HG03095 (cell line): ENCODE measurements at regions not wholly inside any gene's neighbourhood (a gene's known extent, or its start where the extent isn't known, plus 50 kb on each side); places are given as distances from the start of the nearest gene placed in this dataset.

ENCODE experiments used
- ATAC-seq: cut with Tn5 transposase; IDR thresholded peaks from one replicate; pipeline ENCODE4 v1.9.1; 2021; ENCODE audit warnings: moderate library complexity; ENCODE audit not compliant: unreplicated experiment

DNA sequence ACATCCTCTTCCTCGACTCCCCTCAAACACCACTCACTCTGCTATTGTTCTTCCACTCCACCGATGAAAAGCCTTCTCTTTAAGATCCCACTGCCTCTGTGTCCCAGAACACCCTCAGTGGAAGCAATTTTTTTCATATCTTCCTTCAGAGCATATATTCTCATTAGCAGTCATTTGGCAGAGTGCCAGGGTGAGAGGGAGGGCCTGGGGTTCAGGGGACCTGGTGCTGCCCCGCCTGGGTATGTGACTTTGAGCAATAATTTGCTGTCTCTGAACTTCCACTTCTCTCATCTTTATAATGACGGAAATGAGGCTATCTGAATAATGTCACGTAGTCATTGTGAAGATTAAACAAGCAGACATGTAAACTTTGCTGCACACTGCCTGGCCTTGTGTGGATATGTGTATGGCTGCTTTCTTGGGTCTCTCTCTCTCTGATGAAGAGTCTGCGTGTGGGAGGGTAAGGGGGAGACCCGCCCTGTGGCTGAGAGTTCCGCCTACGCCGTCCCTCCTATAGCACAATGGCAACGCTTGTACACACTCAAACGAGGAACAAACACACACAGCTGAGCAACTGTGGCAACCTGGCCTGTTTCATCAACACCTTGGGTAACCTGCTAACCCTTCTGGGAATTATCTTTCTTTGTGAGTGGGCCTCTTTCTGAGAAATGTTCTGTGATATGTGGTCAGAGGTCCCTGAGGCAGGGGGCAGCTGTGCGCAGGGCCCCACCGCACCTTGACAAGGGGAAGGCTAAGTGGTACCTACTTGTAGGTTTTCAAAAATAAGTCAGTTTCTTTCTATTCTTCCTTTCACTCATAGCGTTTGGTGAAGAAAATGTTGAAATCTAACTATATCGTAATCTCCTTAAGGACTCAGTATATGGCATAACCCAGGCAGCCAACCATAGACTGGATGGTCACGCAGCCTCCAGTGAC lies 369.8 kb downstream of the SV2B start:
- ATAC-seq = no peak

DNA sequence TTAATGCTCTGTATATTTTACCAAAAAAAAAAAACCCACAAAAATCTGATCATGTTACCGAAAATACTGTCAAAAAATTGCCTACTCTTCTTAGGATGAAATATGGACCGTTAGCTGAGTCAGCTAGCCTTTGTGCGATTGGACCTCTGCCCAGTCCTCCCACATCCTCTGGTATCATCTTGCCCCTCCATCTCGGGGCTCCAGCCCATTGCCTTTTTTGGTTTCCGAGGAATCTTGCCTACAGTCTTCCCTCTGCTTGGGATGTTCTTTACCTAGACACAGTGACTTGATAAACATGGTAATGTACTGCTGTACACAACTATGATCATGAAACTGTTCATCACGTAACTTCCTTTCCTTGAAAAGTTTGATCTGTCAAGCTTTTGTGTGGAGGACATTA lies 371.4 kb downstream of the SV2B start:
- ATAC-seq = no peak

DNA sequence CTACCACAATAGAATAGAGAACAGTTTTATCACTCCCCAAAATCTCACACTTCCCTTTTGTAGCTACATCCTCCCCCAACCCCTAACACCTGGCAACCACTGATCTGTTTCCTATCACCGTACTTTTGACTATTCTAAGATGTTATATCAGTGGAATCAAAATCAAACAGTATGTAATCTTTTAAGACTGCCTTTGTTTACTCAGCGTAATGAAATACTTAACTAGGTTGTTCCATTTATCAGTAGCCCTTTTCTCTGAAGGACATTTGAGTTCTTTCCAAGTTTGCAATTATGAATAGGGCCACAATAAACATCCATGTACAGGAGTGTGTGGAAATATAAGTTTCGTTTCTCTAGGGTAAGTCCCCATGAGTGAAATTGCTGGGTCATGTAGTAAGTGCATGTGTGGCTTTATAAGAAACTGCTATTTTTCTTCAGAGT lies 372.3 kb downstream of the SV2B start:
- no peak for ATAC-seq

DNA sequence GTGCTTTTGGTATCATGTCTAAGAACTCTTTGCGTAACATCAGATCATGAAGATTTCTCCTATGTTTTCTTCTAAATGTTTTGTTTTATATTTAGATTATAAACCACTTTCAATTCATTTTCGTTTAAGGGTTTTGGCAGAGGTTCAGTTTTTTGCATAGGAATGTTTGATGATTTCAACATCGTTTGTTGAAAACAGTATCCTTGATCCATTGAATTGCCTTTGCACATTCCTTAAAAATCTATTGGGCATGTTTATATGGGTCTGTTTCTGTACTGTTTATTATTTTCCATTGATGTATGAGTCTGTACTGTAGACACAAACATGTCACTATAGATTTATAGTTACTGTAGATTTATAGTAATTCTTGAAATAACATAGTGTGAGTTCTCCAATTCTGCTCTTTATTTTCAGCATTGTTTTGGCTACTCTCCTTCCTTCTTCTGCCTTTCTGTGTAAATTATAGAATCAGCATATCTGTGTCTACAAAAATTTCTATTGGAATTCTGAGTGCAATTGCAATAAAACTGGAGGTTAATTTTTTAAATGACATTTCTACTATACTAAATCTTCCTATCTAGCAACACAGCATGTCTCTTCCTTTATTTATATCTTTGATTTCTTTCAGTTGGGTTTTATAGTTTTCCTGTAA lies 374.0 kb downstream of the SV2B start:
- ATAC-seq = no peak

DNA sequence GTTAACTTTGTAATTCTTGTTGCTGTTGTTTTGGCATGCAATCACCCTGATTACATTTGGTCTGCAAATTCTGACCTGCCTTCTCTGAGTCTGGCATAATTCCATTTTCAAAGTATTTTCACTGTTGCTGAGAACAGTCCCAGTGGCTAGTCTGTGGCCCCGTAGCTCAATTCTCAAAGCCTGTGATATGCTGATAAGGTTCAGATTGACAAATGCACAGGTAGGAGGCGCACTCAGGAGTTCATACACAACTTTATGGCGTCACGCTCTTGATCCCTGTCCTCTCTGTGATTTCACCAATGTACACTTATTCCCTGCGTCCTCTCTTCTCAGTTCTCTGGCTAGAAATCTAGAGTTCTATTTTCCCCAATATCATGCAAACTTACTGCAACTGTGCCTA lies 376.6 kb upstream of the SLCO3A1 start:
- no peak for ATAC-seq

DNA sequence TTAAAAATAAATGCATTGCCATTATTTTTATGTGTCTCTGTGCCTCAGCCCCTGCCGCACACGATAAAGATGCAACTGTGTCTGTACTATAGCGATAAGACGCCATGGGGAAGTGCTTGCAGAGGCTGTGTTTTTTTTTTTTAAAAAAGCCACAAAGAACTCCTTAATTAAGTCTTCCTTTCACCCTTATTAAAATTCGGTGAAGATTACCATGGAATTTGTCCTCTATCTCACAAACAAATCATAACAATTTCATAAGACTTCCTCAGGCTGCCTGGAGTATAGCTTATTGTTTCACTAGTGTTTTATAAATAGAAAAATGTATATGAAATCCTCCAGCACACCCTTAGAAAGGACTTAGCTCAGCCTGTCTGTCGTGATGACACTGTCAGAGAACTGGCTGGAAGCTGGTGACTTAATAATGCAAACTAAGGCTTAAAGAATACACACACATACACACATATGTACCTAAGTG lies 374.8 kb upstream of the SLCO3A1 start:
- ATAC-seq = no peak

DNA sequence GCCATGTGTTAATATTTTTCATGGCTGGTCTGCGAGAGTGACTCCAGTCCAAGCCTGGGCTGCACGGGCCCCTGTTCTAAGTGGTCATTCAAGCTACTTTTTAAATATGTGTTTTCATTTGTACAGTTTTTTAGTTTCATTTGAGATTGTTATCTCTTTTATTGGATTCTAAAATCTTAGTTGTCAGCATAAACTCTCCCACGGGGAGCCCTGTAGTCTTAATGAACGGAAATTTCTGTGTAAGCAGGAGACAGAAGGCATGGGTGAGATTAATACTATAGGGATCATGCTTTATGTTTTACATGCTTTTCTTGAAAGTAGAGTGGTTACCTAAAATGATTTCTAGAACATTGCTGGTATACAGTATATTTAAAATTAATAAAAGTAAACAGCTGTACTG lies 373.1 kb upstream of the SLCO3A1 start:
- ATAC-seq = no peak

DNA sequence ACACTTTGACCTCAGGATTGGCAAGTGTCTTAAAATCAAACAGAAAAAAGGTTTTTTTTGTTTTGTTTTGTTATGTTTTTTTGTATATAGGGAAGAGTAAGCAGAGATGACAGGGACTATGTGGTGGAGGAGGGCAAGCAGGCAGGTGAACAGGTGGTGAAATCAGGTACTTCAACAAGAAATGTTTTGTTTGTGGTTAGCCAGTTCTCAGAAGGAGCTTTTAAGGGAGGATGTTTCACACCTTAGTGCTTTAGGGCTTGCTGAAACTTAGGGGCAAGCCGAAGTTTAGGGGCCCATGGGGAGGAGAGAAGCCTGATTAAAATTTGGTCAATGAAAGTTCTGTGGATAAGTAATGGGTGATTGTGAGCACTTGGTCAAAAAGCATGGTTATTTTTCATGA lies 370.7 kb upstream of the SLCO3A1 start:
- no peak for ATAC-seq

DNA sequence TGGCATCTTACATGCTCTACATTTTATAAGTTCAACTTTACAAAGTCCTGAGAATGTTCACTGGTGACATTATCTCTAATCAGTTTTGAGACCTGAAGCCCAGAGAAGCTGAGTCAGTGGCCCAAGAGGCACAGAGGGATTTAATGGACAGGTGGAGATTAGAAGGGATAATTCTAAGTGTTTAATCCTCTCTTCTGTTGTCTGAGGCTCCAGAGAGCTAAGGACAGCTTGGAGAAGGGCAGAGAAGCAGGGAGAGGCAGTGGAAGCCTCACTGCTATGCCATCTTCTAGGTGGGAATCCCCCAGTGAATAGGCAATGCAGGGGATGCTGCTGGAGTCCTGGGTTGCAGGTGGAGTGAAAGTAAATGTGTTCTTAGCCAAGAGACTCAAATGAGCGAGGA lies 369.4 kb upstream of the SLCO3A1 start:
- ATAC-seq = no peak

DNA sequence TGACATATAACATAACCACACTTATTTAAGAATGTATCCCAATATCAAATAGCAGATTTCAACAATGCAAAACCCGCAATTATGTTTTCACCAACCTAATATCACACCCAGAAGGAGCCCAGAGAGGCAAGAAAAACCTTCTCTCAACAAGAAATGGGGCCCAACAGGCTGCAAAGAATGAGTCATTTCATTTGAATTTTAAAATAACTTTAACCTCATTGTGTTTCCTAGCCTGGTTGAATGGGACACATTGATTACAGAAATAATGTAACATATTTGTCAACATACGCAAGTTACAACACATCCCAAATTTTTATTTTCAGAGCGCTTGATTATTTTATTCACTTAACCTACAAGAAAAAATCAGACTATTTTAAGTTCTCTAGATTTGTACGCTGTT lies 365.1 kb upstream of the SLCO3A1 start:
- no peak for ATAC-seq

DNA sequence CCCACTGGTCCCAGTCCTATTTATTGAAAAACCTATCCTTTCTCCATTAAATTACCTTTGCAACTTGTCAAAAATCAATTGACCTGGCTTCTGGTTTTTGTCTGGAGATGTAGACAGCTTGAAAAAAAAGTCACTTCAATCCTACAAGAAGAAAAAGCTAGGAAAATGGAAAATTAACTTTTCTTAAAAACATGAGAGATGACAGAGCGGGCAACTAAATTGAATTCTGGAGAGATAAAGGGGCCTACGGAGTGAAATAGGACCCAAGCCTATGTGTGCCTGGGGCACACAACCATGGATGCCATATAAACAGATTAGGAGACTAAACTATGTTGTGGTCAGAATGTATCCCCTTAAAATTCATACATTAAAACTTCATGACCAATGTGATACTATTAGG lies 363.3 kb upstream of the SLCO3A1 start:
- no peak for ATAC-seq

DNA sequence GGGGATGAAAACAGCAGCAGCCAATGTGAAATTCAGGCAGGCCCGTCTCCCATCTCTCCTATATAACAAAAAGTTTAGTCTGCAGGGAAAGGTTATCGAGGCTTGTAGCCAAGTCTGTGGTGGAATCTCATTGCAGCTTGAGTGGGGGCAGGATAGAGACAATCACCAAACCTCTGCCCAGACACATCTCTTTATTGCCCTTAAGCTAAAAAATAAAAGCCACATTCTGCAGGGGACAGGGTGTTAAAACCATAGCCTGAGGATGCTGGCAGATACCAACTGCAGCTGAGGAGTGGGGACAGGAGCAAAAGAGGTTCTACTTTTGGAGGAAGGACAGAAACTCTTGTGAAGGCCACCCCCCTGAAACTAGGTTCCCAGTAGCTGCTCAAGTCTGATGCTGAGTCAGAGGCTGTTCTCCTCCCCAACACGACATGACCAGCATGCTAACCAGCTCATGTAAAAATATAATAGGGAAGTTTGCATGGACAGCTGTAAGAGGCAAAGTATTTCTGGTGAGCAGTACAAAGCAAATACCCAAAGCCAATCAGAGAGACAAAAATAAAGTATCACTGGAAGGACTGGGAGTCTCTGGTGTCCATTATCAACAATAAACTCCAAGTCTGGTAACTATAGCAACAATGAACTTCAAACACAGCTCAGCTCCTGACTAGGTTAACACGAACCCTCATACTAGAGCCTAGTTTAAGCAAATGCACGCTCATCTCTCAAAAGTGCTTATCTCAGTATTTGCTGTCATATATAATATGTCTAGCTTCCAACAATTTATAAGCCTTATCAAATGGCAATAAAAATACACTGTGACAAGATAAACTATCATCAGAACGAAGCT lies 362.2 kb upstream of the SLCO3A1 start:
- ATAC-seq = no peak

DNA sequence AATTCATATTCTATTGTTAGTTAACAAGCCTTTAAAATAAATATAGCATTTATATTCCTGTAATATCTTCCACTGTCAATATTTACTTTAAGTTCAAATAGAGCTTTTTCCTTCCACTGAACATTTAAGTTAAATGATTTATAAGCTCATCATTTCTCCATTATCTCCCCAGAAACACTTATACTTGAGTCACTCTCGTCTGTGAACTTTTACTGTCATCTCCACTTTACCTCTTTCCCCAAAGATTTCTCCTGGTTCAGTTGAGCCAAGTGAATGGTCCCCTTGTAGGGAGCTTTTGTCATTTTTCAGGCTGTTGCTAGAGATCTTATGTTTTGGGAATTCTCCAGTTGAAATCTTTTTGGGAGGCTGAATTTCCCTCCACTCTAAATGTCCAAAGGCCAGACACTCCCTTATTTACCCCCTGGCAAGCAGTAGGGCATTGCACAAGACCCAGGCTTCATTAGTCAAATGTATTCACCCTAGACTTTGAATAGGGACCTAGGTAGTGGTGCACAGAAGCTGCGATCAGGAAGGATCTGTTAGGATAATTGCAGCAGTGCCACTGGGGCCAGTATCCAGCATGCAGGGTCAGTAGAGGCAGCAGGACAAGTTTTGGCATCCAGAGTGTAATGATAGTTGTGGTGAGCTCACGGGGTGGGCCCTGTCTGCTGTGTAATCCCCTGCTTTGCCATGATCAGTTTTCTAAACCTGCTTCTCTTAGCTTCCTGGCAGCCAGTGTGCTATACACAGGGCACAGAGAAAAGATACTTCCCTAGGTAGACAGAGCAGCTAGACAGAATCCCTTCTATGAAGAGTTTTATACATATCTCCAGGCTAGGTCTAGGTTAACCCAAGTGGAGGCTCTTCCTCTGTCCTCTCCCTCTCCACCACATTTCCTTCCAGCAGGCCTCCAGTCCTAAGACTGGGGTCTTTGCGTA lies 356.5 kb upstream of the SLCO3A1 start:
- no peak for ATAC-seq

DNA sequence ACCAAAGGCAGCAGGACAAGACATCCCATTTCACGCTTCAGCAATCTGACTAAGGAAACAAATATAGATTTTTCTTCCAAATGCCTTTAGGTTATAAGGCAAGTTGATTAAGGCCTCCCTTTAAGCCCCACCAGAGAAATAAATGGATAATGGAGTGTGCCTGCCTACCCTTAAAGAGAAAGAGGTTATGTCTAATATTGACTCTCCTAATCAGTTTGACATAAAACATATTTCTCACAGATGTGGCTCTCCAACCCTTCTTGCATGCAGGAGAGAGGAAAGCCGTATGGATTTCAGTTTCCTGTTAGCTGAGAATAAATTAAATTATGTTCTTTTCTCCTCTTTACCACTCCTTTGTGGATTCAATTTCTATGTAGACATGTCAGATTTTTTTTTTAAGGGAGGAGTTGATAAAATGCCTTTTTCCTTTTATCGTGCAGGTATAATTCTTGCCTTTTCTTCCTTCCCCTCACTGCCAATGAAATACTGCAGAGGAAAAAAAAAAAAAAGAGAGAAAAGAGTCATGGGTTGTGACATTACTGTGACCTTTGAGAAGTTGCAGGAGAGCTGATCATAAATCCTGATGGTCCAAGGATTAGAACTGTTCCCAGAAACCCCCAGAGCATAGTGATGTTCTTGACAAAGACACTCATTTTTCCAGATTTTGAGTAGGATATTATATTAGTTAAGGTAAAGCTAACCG lies 355.3 kb upstream of the SLCO3A1 start:
- no peak for ATAC-seq

DNA sequence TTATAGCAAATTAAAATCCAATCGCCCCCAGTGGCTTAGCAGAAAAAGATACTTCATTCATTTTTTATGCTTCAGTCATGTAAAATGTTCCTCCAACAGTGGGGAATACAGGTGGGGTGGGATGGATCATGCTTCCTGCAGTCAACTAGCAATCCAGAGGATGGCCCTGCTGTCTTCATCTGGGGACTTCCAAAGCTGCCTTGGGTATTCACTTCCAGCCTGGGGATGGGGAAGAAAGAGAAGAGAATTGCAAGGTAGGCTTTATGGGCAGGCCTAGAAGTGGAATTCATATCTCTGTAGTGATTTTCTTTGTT lies 354.8 kb upstream of the SLCO3A1 start:
- no peak for ATAC-seq

DNA sequence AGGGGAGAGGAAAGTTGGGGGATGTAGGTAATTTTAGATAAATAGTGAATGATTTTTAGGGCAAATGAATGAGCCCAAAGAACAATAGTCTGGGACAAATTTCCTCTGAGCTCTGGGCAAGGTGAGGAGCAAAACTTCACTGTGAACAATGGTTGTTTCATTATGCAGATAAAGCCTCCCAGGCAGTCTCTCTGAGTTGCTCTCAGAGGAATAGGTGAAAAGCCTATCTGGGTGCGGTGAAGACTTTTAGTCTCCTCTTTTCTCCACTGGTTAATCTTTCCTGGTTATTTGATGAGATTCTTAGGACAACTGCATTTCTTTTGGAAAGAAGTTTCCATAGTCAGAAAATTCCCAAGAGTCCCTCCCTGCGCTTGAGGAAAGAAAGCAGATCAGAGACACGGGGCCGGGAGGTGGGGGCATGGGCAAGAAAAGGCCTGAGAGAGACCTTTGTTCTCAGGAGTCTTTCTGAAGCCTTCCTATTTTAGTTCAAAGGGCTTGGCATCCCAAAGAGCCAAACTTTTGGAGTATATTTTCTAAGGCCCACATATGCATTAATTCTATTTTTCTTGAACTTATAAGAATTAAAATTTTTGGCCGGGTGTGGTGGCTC lies 353.6 kb upstream of the SLCO3A1 start:
- no peak for ATAC-seq

DNA sequence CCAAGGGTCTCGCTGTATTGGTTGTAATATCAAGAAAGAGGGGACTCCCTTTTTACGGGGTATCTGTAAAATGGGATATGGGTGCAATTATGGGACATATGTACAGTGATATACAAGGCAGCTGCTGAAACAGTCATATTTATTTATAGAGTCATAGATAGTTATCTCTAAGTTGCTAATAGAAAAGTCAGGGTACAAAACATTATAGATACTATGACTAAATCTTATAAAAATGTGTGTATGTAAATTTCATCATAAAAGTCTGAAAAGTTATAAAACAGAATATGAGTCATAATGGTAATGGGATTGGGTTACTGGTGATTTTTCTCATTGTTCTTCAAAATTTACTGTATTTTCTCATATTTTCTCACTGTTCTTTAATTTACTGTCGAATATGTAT lies 344.9 kb upstream of the SLCO3A1 start:
- no peak for ATAC-seq

DNA sequence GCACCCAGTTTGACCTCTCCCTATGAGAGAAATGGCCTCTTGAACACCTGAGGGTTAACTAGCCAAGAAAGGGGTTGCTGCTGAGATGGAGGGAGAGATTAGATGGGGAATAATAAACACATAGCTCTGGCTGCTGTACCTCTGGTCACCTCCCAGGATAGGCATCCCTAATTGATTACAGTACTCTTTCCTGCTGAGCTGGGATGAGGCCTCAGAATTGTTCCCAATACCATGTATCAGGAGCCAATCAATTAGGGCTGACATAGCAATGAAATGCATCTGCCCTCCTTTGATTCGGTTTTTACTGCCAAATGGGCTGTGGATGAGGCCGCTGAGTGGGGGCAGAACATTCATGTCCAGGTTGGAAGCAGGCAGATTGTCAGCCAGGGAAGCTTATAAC lies 339.4 kb upstream of the SLCO3A1 start:
- ATAC-seq = no peak

DNA sequence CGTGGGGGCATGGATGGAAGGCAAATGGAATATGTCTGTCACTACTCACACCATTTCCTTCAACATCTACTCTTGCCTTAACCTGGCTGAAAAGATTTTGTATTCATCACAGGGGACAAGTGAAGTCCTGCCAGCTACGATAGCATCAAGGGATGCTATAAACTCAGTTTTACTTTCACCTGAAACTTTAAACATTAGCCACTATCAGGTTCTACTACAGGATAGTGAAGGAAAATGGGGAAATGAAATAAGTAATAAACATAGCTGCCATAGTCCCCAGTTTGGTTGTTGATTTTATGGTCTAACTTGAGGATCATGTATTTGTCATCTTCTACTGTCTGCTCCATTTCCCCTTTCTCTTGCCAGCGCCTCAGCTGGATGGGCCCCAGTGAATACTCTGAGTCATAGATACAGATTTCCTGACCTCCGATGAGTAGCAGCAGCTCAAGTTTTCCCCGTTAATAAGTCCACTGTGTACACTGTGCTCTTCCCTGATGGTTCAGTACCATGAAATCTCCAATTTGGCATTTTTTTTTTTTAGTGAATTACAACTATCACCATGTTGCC lies 338.2 kb upstream of the SLCO3A1 start:
- ATAC-seq = no peak
